H9 (cell line): ENCODE measurements at regions not wholly inside any gene's neighbourhood (a gene's known extent, or its start where the extent isn't known, plus 50 kb on each side); places are given as distances from the start of the nearest gene placed in this dataset.

Source experiments
- DNase-seq: peaks from one replicate; pipeline ENCODE4 v3.0.0-alpha.2; 2017
- H2AFZ ChIP-seq: one replicate; pipeline ENCODE4 v1.6.1; 2013; ENCODE audit warnings: mild to moderate bottlenecking, low read length, control low read depth, moderate library complexity
- H2AK5ac ChIP-seq: 2 replicates; pipeline ENCODE4 v1.6.1; 2013; ENCODE audit warnings: low read length, control low read depth, mixed read lengths; ENCODE audit not compliant: insufficient read length
- H2BK120ac ChIP-seq: one replicate; pipeline ENCODE4 v1.6.1; 2013; ENCODE audit warnings: low read depth, mild to moderate bottlenecking, low read length, control low read depth, inconsistent platforms; ENCODE audit not compliant: poor library complexity, severe bottlenecking
- H2BK12ac ChIP-seq: 2 replicates; pipeline ENCODE4 v1.6.1; 2013; ENCODE audit warnings: low read length, control low read depth, mixed read lengths, low read depth; ENCODE audit not compliant: insufficient read length
- H2BK15ac ChIP-seq: 2 replicates; pipeline ENCODE4 v1.6.1; 2013; ENCODE audit warnings: low read depth, low read length, control low read depth
- H2BK20ac ChIP-seq: one replicate; pipeline ENCODE4 v1.6.1; 2013; ENCODE audit warnings: low read depth, mild to moderate bottlenecking, low read length, control low read depth, inconsistent platforms; ENCODE audit not compliant: poor library complexity, severe bottlenecking
- H2BK5ac ChIP-seq: 2 replicates; pipeline ENCODE4 v1.6.1; 2013; ENCODE audit warnings: low read length, control low read depth, mixed read lengths; ENCODE audit not compliant: insufficient read length
- H3K14ac ChIP-seq: 2 replicates; pipeline ENCODE4 v1.6.1; 2013; ENCODE audit warnings: low read length, control low read depth; ENCODE audit not compliant: insufficient read depth
- H3K18ac ChIP-seq: 2 replicates; pipeline ENCODE4 v1.6.1; 2013; ENCODE audit warnings: low read depth, mild to moderate bottlenecking, mixed read lengths, low read length, control low read depth; ENCODE audit not compliant: insufficient read length
- H3K23ac ChIP-seq: 2 replicates; pipeline ENCODE4 v1.6.1; 2013; ENCODE audit warnings: low read length, control low read depth, mixed read lengths, low read depth; ENCODE audit not compliant: insufficient read length
- H3K23me2 ChIP-seq: 2 replicates; pipeline ENCODE4 v1.6.1; 2013; ENCODE audit warnings: low read depth, mild to moderate bottlenecking, mixed read lengths, low read length, control low read depth; ENCODE audit not compliant: insufficient read length, poor library complexity, severe bottlenecking
- H3K27ac ChIP-seq: 2 replicates; pipeline ENCODE4 v1.5.1; 2013; ENCODE audit warnings: low read length, control low read depth, mixed read lengths, low read depth; ENCODE audit not compliant: insufficient read length
- H3K27me3 ChIP-seq: 2 replicates; pipeline ENCODE4 v1.6.1; 2013; ENCODE audit warnings: low read length, control low read depth, inconsistent platforms; ENCODE audit not compliant: insufficient read depth
- H3K4ac ChIP-seq: 2 replicates; pipeline ENCODE4 v1.6.1; 2013; ENCODE audit warnings: low read depth, mild to moderate bottlenecking, control low read depth, inconsistent platforms, low read length, moderate library complexity
- H3K4me1 ChIP-seq: 2 replicates; pipeline ENCODE4 v1.6.1; 2013; ENCODE audit warnings: low read length, control low read depth, inconsistent platforms; ENCODE audit not compliant: insufficient read depth
- H3K4me2 ChIP-seq: 2 replicates; pipeline ENCODE4 v1.6.1; 2013; ENCODE audit warnings: low read length, control low read depth, mixed read lengths; ENCODE audit not compliant: insufficient read length, insufficient read depth
- H3K56ac ChIP-seq: 2 replicates; pipeline ENCODE4 v1.6.1; 2013; ENCODE audit warnings: low read depth, mild to moderate bottlenecking, mixed read lengths, low read length, control low read depth; ENCODE audit not compliant: insufficient read length
- H3K79me1 ChIP-seq: 2 replicates; pipeline ENCODE4 v1.6.1; 2013; ENCODE audit warnings: low read depth, mild to moderate bottlenecking, moderate library complexity, low read length, control low read depth, inconsistent platforms; ENCODE audit not compliant: insufficient read depth, poor library complexity, severe bottlenecking
- H3K79me2 ChIP-seq: 2 replicates; pipeline ENCODE4 v1.6.1; 2013; ENCODE audit warnings: low read length, control low read depth, inconsistent platforms; ENCODE audit not compliant: insufficient read depth
- H3K9ac ChIP-seq: 2 replicates; pipeline ENCODE4 v1.6.1; 2013; ENCODE audit warnings: low read length, control low read depth, mixed read lengths; ENCODE audit not compliant: insufficient read length; ENCODE audit errors: extremely low read depth
- H3K9me3 ChIP-seq: one replicate; pipeline ENCODE4 v1.6.1; 2013; ENCODE audit warnings: low read depth, low read length, inconsistent platforms; ENCODE audit not compliant: control insufficient read depth
- H3T11ph ChIP-seq: one replicate; pipeline ENCODE4 v1.6.1; 2013; ENCODE audit warnings: mild to moderate bottlenecking, low read length, control low read depth, inconsistent platforms
- H4K20me1 ChIP-seq: one replicate; pipeline ENCODE4 v1.6.1; 2013; ENCODE audit not compliant: control insufficient read depth, insufficient read length, insufficient read depth
- H4K5ac ChIP-seq: 2 replicates; pipeline ENCODE4 v1.6.1; 2013; ENCODE audit warnings: low read depth, mild to moderate bottlenecking, mixed read lengths, low read length, control low read depth; ENCODE audit not compliant: insufficient read length
- H4K8ac ChIP-seq: replicated peaks from 2 replicates; pipeline ENCODE4 v1.6.1; 2013; ENCODE audit warnings: low read length, control low read depth, mixed read lengths, low read depth; ENCODE audit not compliant: insufficient read length
- H4K91ac ChIP-seq: 2 replicates; pipeline ENCODE4 v1.6.1; 2013; ENCODE audit warnings: low read depth, mild to moderate bottlenecking, moderate library complexity, mixed read lengths, low read length, control low read depth; ENCODE audit not compliant: insufficient read length
- H3K27ac Mint-ChIP-seq, 3 experiments: 2 replicates in 2 of 3; 3 replicates in 1 of 3; pipeline ENCODE4 v1.8.0; 2020 to 2021; ENCODE audit warnings: mixed read lengths in 3 of 3, mild to moderate bottlenecking in 1 of 3, moderate library complexity in 1 of 3
- H3K27me3 Mint-ChIP-seq: 2 replicates; pipeline ENCODE4 v1.8.0; 2021; ENCODE audit warnings: low read depth, mild to moderate bottlenecking, moderate library complexity, mixed read lengths
- H3K36me3 Mint-ChIP-seq, 3 experiments: 2 replicates in 2 of 3; 3 replicates in 1 of 3; pipeline ENCODE4 v1.8.0; 2020 to 2021; ENCODE audit warnings: low read depth in 3 of 3, mixed read lengths in 3 of 3; ENCODE audit not compliant: insufficient read depth in 1 of 3
- H3K4me1 Mint-ChIP-seq, 2 experiments: 2 replicates each; pipeline ENCODE4 v1.8.0; 2020; ENCODE audit warnings: mixed read lengths in 2 of 2
- H3K4me3 Mint-ChIP-seq, 2 experiments: 2 replicates in 1 of 2; 3 replicates in 1 of 2; pipeline ENCODE4 v1.8.0; 2020 to 2021; ENCODE audit warnings: mild to moderate bottlenecking in 2 of 2, mixed read lengths in 2 of 2, moderate library complexity in 1 of 2
- H3K9me3 Mint-ChIP-seq, 2 experiments: 2 replicates in 1 of 2; 3 replicates in 1 of 2; pipeline ENCODE4 v1.8.0; 2020; ENCODE audit warnings: mild to moderate bottlenecking in 2 of 2, mixed read lengths in 2 of 2, moderate library complexity in 1 of 2
- CTCF ChIP-seq: fragments of 200-600 bp; sonication (generic); conservative IDR thresholded peaks from 3 replicates; pipeline ENCODE4 v1.8.0; 2021; ENCODE audit warnings: antibody characterized with exemption, mild to moderate bottlenecking
- WGBS: extraction: QIAGEN DNeasy Blood & Tissue Kit; methylation state at CpG from one replicate; pipeline ENCODE4 v1.1.7; 2013; ENCODE audit warnings: missing lambda C conversion rate, low lambda C conversion rate, mixed read lengths; ENCODE audit not compliant: insufficient read length; ENCODE audit errors: extremely low coverage; 5-methylcytosine and 5-hydroxymethylcytosine counted together

GRCh38 chr2:160742667-160743066 lies 249.1 kb upstream of the RBMS1 start:
- Histone ChIP-seq H3K4ac (no peak overlapping the region), H2BK120ac (no peak overlapping the region), H4K20me1 (no peaks in the 10 kb centered on the region), H2AFZ (no peak overlapping the region), H3K18ac (no peak overlapping the region), H2BK5ac (no peak overlapping the region), H2BK20ac (no peak overlapping the region), H3K4me2 (no peak overlapping the region), H4K8ac (no peak overlapping the region), H3K56ac (no peak overlapping the region), H2AK5ac (no peak overlapping the region), H2BK12ac (no peak overlapping the region), H3K9ac (no peak overlapping the region), H3K79me2 (no peaks in the 10 kb centered on the region), H3T11ph (no peak overlapping the region), H4K5ac (no peak overlapping the region), H3K9me3 (no peaks in the 10 kb centered on the region), H3K79me1 (no peaks in the 10 kb centered on the region), H3K23me2 (no peaks in the 10 kb centered on the region), H3K27me3 (no peaks in the 10 kb centered on the region), H3K4me1 (no peaks in the 10 kb centered on the region), H2BK15ac (no peak overlapping the region), H3K27ac (no peak overlapping the region), H4K91ac (no peak overlapping the region), H3K14ac (no peak overlapping the region), H3K23ac (no peak overlapping the region)
- Mint-ChIP-seq H3K27ac (no peak overlapping the region), H3K36me3 (no peaks in the 10 kb centered on the region), H3K9me3 (no peaks in the 10 kb centered on the region), H3K4me3 (no peak overlapping the region), H3K4me1 (no peaks in the 10 kb centered on the region; a peak in 1 of 4 replicates), H3K27me3 (no peaks in the 10 kb centered on the region)
- DNase-seq = no peak
- TF ChIP-seq CTCF = no peak
- WGBS = no CpG with 5 or more reads among the region's 2 CpGs
